ENCODE measurements at regions not wholly inside any gene's neighbourhood (a gene's known extent, or its start where the extent isn't known, plus 50 kb on each side); places are given as distances from the start of the nearest gene placed in this dataset.

- TF ChIP-seq CTCF (conservative IDR thresholded peaks at IDR 0.05 in 1 of 2, IDR thresholded peaks at IDR 0.05 in 1 of 2; ENCODE audit: low read depth in 1 of 2, low read length in 2 of 2) (no peak), EZH2 (IDR thresholded peaks at IDR 0.05; ENCODE audit: low read length, missing control alignments) (no peak)
- Histone ChIP-seq H3K27ac (ENCODE audit: insufficient read depth, low read length) (no peak overlapping the region), H3K27me3 (ENCODE audit: control insufficient read depth, insufficient read depth, low read length) (no peaks in the 10 kb centered on the region), H4K20me1 (ENCODE audit: control insufficient read depth, extremely low read depth, insufficient read depth, low read length) (no peaks in the 10 kb centered on the region), H3K4me2 (ENCODE audit: extremely low read depth, insufficient read depth, low read length) (no peak overlapping the region), H3K36me3 (ENCODE audit: control insufficient read depth, insufficient read depth, low read length) (no peaks in the 10 kb centered on the region), H3K4me3 (replicated peaks in 1 of 4; ENCODE audit: control extremely low read depth in 1 of 4, insufficient read depth in 1 of 4, low read depth in 3 of 4, low read length in 4 of 4) (no peak overlapping the region), H3K4me1 (ENCODE audit: control insufficient read depth, extremely low read depth, insufficient read depth, low read length) (no peaks in the 10 kb centered on the region), H3K9ac (ENCODE audit: insufficient read depth, low read length) (no peak overlapping the region), H3K79me2 (ENCODE audit: control insufficient read depth, insufficient read depth, low read length) (no peaks in the 10 kb centered on the region), H3K9me3 (ENCODE audit: control insufficient read depth, insufficient read depth, low read depth, low read length) (no peaks in the 10 kb centered on the region), H2AFZ (ENCODE audit: low read length) (no peak overlapping the region)
- no peak for DNase-seq (ENCODE audit: low read depth in 2 of 2)
Observed at GRCh38 chr15:98431171-98431570, 217.2 kb upstream of the IGF1R start.

DNA sequence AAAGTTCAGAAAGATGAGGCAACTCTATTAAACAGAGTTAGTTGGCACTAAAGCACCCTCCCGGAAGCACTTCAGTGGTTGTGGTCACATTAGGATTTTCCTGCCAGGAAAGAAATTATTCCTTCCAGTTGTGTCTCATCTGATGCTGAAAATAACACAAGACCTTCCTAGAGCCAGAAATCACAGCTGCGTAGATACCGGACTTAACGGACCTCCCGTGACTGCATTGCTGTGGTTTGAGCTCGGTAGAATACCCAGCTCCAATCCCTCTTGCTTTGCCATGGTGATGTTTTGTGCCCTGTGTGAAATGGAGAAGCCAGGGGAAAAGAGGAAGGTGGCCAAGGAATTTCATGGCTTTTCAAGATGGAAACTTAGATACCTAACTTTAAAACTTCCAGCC is 215.0 kb upstream of the IGF1R start:
- no peak overlapping the region for H3K4me2 ChIP-seq (ENCODE audit: extremely low read depth, insufficient read depth, low read length)

GRCh38 chr15:98433856-98434255 is 214.5 kb upstream of the IGF1R start:
- no peaks in the 10 kb centered on the region for H3K36me3 ChIP-seq (ENCODE audit: control insufficient read depth, insufficient read depth, low read length)
- no peak for TF ChIP-seq EZH2 (IDR thresholded peaks at IDR 0.05; ENCODE audit: low read length, missing control alignments)
- TF ChIP-seq CTCF (conservative IDR thresholded peaks at IDR 0.05 in 1 of 2, IDR thresholded peaks at IDR 0.05 in 1 of 2; ENCODE audit: low read depth in 1 of 2, low read length in 2 of 2), result no peak
- H3K79me2 ChIP-seq (ENCODE audit: control insufficient read depth, insufficient read depth, low read length), result no peaks in the 10 kb centered on the region
- no peaks in the 10 kb centered on the region for H3K27me3 ChIP-seq (ENCODE audit: control insufficient read depth, insufficient read depth, low read length)
- H3K4me3 ChIP-seq (replicated peaks in 1 of 4; ENCODE audit: control extremely low read depth in 1 of 4, insufficient read depth in 1 of 4, low read depth in 3 of 4, low read length in 4 of 4), result no peak overlapping the region
- H4K20me1 ChIP-seq (ENCODE audit: control insufficient read depth, extremely low read depth, insufficient read depth, low read length), result no peaks in the 10 kb centered on the region
- H3K9me3 ChIP-seq (ENCODE audit: control insufficient read depth, insufficient read depth, low read depth, low read length), result no peaks in the 10 kb centered on the region
- H2AFZ ChIP-seq (ENCODE audit: low read length), result no peak overlapping the region
- H3K9ac ChIP-seq (ENCODE audit: insufficient read depth, low read length), result no peak overlapping the region
- H3K4me2 ChIP-seq (ENCODE audit: extremely low read depth, insufficient read depth, low read length), result no peak overlapping the region
- no peak for DNase-seq (ENCODE audit: low read depth in 2 of 2)
- H3K4me1 ChIP-seq (ENCODE audit: control insufficient read depth, extremely low read depth, insufficient read depth, low read length), result no peaks in the 10 kb centered on the region
- no peak overlapping the region for H3K27ac ChIP-seq (ENCODE audit: insufficient read depth, low read length)

More for the DNA sequence above, 215.0 kb upstream of the IGF1R start:
- no peak overlapping the region for H3K4me3 ChIP-seq (replicated peaks in 1 of 4; ENCODE audit: control extremely low read depth in 1 of 4, insufficient read depth in 1 of 4, low read depth in 3 of 4, low read length in 4 of 4)
- no peak for TF ChIP-seq EZH2 (IDR thresholded peaks at IDR 0.05; ENCODE audit: low read length, missing control alignments)
- TF ChIP-seq CTCF (conservative IDR thresholded peaks at IDR 0.05 in 1 of 2, IDR thresholded peaks at IDR 0.05 in 1 of 2; ENCODE audit: low read depth in 1 of 2, low read length in 2 of 2), result no peak
- H2AFZ ChIP-seq (ENCODE audit: low read length), result no peak overlapping the region
- no peaks in the 10 kb centered on the region for H3K27me3 ChIP-seq (ENCODE audit: control insufficient read depth, insufficient read depth, low read length)
- no peak overlapping the region for H3K9ac ChIP-seq (ENCODE audit: insufficient read depth, low read length)
- H3K36me3 ChIP-seq (ENCODE audit: control insufficient read depth, insufficient read depth, low read length), result no peaks in the 10 kb centered on the region
- H3K4me1 ChIP-seq (ENCODE audit: control insufficient read depth, extremely low read depth, insufficient read depth, low read length), result no peaks in the 10 kb centered on the region
- no peaks in the 10 kb centered on the region for H3K79me2 ChIP-seq (ENCODE audit: control insufficient read depth, insufficient read depth, low read length)
- H4K20me1 ChIP-seq (ENCODE audit: control insufficient read depth, extremely low read depth, insufficient read depth, low read length), result no peaks in the 10 kb centered on the region
- peak in 1 of 2 donors; percentile 61 for DNase-seq (ENCODE audit: low read depth in 2 of 2)
- no peak overlapping the region for H3K27ac ChIP-seq (ENCODE audit: insufficient read depth, low read length)
- H3K9me3 ChIP-seq (ENCODE audit: control insufficient read depth, insufficient read depth, low read depth, low read length), result no peaks in the 10 kb centered on the region
